ENCODE measurements at regions not wholly inside any gene's neighbourhood (a gene's known extent, or its start where the extent isn't known, plus 50 kb on each side); places are given as distances from the start of the nearest gene placed in this dataset.

DNA sequence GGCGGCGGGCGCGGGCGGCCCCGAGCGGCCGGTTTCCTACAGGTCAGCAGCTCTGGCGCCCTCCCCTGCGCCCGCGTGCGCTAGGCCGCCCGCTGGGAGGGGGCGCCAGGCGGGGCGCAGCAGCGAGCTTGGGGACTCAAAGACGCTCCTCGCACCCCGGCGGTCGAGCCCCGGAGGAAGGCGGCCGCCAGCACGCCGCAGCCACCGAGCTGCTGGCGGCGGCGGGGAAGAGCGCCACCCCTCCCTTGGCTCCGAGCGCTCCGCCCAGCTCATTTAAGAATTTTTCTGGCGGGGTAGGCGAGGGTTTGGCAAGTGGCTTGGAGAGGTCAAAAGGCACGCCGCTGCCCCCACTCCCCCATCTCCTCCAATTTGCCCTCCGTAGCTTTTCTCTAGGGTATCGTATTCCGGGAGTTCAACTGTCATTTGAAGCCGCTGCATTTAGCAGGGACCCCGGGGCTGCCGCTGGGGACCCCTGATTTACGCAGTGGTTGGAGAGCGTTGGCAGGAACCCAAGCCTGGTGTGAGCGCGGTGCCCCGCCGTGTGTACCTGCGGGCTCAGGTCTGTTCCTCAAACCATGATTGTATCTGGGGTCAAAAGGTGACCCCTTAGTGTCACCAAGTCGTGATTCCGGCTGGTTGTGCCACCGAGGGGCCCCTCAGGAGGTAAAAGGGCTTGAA lies 59.5 kb upstream of the GSE1 start (continued):
- TF ChIP-seq SMARCE1 (IDR thresholded peaks at IDR 0.05; ENCODE audit: borderline replicate concordance) (no peak), ZNF777 (CRISPR knock-in tag; IDR thresholded peaks at IDR 0.05) (peak; percentile 55; the same call in 1 of the 2 replicates), ZFP37 (CRISPR knock-in tag; IDR thresholded peaks at IDR 0.05; ENCODE audit: borderline replicate concordance) (no peak), ZNF782 (CRISPR knock-in tag; IDR thresholded peaks at IDR 0.05; ENCODE audit: borderline replicate concordance) (no peak), THYN1 (CRISPR knock-in tag; IDR thresholded peaks at IDR 0.05; ENCODE audit: borderline replicate concordance, low read depth) (no peak), ZSCAN12 (CRISPR knock-in tag; IDR thresholded peaks at IDR 0.05) (0 out of 2 replicates have a peak, but pooled peaks have one; percentile 33), KLF9 (CRISPR knock-in tag; IDR thresholded peaks at IDR 0.05; ENCODE audit: low read depth) (no peak), ZNF678 (CRISPR knock-in tag; IDR thresholded peaks at IDR 0.05) (0 out of 2 replicates have a peak, but pooled peaks have one; percentile 13), ZNF674 (CRISPR knock-in tag; IDR thresholded peaks at IDR 0.05; ENCODE audit: low read depth) (no peak), RBM22 (optimal IDR thresholded peaks at IDR 0.05; ENCODE audit: low read length) (no peak), SOX6 (IDR thresholded peaks at IDR 0.05) (no peak), SOX6 (CRISPR knock-in tag; IDR thresholded peaks at IDR 0.05) (no peak), SIN3A (IDR thresholded peaks at IDR 0.05; ENCODE audit: borderline replicate concordance, low read depth, low read length) (0 out of 2 replicates have a peak, but pooled peaks have one; percentile 36), NKX3-1 (CRISPR knock-in tag; IDR thresholded peaks at IDR 0.05) (peak; percentile 79), SPEN (CRISPR knock-in tag; IDR thresholded peaks at IDR 0.05; ENCODE audit: low read depth) (0 out of 2 replicates have a peak, but pooled peaks have one; percentile 70), ZNF30 (CRISPR knock-in tag; IDR thresholded peaks at IDR 0.05) (no peak), TARDBP (CRISPR knock-in tag; IDR thresholded peaks at IDR 0.05) (peak; percentile 14; the same call in 1 of the 2 replicates)
- TF ChIP-seq, protein P1, sequence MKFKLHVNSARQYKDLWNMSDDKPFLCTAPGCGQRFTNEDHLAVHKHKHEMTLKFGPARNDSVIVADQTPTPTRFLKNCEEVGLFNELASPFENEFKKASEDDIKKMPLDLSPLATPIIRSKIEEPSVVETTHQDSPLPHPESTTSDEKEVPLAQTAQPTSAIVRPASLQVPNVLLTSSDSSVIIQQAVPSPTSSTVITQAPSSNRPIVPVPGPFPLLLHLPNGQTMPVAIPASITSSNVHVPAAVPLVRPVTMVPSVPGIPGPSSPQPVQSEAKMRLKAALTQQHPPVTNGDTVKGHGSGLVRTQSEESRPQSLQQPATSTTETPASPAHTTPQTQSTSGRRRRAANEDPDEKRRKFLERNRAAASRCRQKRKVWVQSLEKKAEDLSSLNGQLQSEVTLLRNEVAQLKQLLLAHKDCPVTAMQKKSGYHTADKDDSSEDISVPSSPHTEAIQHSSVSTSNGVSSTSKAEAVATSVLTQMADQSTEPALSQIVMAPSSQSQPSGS (CRISPR knock-in tag; IDR thresholded peaks at IDR 0.05): peak; percentile 32; the same call in 1 of the 2 replicates
- TF ChIP-seq, protein P2, sequence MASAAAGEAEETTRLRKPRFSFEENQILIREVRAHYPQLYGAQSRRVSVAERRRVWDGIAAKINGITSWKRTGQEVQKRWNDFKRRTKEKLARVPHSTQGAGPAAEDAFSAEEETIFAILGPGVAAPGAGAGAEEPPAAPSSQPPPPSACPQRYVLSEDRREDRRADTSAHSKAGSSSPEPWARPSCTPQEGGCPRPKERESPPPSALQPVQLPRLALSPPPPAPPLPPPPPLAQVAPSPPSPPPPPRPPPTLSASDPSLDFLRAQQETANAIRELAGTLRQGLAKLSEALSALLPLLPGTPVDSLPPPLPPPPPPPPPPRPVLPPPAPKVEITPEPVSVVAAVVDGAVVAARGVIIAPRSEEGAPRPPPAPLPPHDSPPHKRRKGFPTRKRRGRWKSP (CRISPR knock-in tag; IDR thresholded peaks at IDR 0.05): peak; percentile 63; the same call in 1 of the 2 replicates
- TF ChIP-seq, protein P3, sequence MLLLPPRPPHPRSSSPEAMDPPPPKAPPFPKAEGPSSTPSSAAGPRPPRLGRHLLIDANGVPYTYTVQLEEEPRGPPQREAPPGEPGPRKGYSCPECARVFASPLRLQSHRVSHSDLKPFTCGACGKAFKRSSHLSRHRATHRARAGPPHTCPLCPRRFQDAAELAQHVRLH (CRISPR knock-in tag; IDR thresholded peaks at IDR 0.05; ENCODE audit: borderline replicate concordance, low read depth): peak; percentile 58; the same call in 1 of the 2 replicates
- TF ChIP-seq, protein P4, sequence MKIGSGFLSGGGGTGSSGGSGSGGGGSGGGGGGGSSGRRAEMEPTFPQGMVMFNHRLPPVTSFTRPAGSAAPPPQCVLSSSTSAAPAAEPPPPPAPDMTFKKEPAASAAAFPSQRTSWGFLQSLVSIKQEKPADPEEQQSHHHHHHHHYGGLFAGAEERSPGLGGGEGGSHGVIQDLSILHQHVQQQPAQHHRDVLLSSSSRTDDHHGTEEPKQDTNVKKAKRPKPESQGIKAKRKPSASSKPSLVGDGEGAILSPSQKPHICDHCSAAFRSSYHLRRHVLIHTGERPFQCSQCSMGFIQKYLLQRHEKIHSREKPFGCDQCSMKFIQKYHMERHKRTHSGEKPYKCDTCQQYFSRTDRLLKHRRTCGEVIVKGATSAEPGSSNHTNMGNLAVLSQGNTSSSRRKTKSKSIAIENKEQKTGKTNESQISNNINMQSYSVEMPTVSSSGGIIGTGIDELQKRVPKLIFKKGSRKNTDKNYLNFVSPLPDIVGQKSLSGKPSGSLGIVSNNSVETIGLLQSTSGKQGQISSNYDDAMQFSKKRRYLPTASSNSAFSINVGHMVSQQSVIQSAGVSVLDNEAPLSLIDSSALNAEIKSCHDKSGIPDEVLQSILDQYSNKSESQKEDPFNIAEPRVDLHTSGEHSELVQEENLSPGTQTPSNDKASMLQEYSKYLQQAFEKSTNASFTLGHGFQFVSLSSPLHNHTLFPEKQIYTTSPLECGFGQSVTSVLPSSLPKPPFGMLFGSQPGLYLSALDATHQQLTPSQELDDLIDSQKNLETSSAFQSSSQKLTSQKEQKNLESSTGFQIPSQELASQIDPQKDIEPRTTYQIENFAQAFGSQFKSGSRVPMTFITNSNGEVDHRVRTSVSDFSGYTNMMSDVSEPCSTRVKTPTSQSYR (CRISPR knock-in tag; IDR thresholded peaks at IDR 0.05; ENCODE audit: borderline replicate concordance): peak; percentile 3; the same call in 1 of the 2 replicates
- TF ChIP-seq, protein P5, sequence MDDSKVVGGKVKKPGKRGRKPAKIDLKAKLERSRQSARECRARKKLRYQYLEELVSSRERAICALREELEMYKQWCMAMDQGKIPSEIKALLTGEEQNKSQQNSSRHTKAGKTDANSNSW (CRISPR knock-in tag; IDR thresholded peaks at IDR 0.05; ENCODE audit: borderline replicate concordance): 0 out of 2 replicates have a peak, but pooled peaks have one; percentile 11
- TF ChIP-seq, protein P6, sequence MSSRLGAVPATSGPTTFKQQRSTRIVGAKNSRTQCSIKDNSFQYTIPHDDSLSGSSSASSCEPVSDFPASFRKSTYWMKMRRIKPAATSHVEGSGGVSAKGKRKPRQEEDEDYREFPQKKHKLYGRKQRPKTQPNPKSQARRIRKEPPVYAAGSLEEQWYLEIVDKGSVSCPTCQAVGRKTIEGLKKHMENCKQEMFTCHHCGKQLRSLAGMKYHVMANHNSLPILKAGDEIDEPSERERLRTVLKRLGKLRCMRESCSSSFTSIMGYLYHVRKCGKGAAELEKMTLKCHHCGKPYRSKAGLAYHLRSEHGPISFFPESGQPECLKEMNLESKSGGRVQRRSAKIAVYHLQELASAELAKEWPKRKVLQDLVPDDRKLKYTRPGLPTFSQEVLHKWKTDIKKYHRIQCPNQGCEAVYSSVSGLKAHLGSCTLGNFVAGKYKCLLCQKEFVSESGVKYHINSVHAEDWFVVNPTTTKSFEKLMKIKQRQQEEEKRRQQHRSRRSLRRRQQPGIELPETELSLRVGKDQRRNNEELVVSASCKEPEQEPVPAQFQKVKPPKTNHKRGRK (CRISPR knock-in tag; IDR thresholded peaks at IDR 0.05): no peak
